GM06990 (cell line): ENCODE measurements at regions not wholly inside any gene's neighbourhood (a gene's known extent, or its start where the extent isn't known, plus 50 kb on each side); places are given as distances from the start of the nearest gene placed in this dataset.

ENCODE experiments used
- DNase-seq: peaks from one replicate; pipeline ENCODE4 v3.0.0-alpha.2; 2011; ENCODE audit not compliant: insufficient read length; ENCODE audit errors: extremely low read depth
- H3K27me3 ChIP-seq: replicated peaks from 2 replicates; pipeline ENCODE4 v1.6.0; 2011; ENCODE audit warnings: low read length; ENCODE audit not compliant: control insufficient read depth, insufficient read depth
- H3K36me3 ChIP-seq: 2 replicates; pipeline ENCODE4 v1.5.1; 2011; ENCODE audit warnings: low read length; ENCODE audit not compliant: control insufficient read depth, insufficient read depth
- H3K4me3 ChIP-seq: replicated peaks from 2 replicates; pipeline ENCODE4 v1.5.1; 2011; ENCODE audit warnings: low read depth, mild to moderate bottlenecking, control low read depth, low read length
- CTCF ChIP-seq: IDR thresholded peaks from 2 replicates; pipeline ENCODE4 v1.5.1; 2011; ENCODE audit warnings: low read length, control low read depth, mild to moderate bottlenecking, inconsistent platforms; ENCODE audit not compliant: insufficient read depth, poor library complexity, severe bottlenecking

GRCh38 chr18:25915907-25916306, 174.5 kb downstream of the SS18 start:
- Histone ChIP-seq H3K27me3 (no peaks in the 10 kb centered on the region; the same call in none of the 2 replicates), H3K4me3 (no peak overlapping the region), H3K36me3 (no peaks in the 10 kb centered on the region)
- DNase-seq = no peak
- peak; percentile 38 for TF ChIP-seq CTCF

- H3K4me3 ChIP-seq = no peak overlapping the region
- no peak for TF ChIP-seq CTCF
- no peaks in the 10 kb centered on the region for H3K36me3 ChIP-seq
- no peak for DNase-seq
- H3K27me3 ChIP-seq = no peaks in the 10 kb centered on the region; the same call in 1 of the 2 replicates
Observed at GRCh38 chr18:25898965-25899364, 191.4 kb downstream of the SS18 start.

GRCh38 chr18:25896956-25897355, 193.5 kb downstream of the SS18 start:
- no peak overlapping the region for H3K4me3 ChIP-seq
- no peaks in the 10 kb centered on the region; the same call in 1 of the 2 replicates for H3K27me3 ChIP-seq
- no peaks in the 10 kb centered on the region for H3K36me3 ChIP-seq
- TF ChIP-seq CTCF = no peak
- no peak for DNase-seq

GRCh38 chr18:25896178-25896780, 194.1 kb downstream of the SS18 start:
- Histone ChIP-seq H3K4me3 (no peak overlapping the region), H3K36me3 (no peaks in the 10 kb centered on the region), H3K27me3 (no peaks in the 10 kb centered on the region; the same call in 1 of the 2 replicates)
- DNase-seq = no peak
- peak; percentile 82 for TF ChIP-seq CTCF

- no peak for DNase-seq
- no peak for TF ChIP-seq CTCF
- H3K27me3 ChIP-seq = no peaks in the 10 kb centered on the region
- no peaks in the 10 kb centered on the region for H3K36me3 ChIP-seq
- no peak overlapping the region for H3K4me3 ChIP-seq
Observed at GRCh38 chr18:25895518-25895917, 194.9 kb downstream of the SS18 start.

- no peaks in the 10 kb centered on the region for H3K36me3 ChIP-seq
- no peaks in the 10 kb centered on the region for H3K27me3 ChIP-seq
- DNase-seq = no peak
- TF ChIP-seq CTCF = no peak
- no peak overlapping the region for H3K4me3 ChIP-seq
Observed at GRCh38 chr18:25886283-25886682, 204.1 kb downstream of the SS18 start.
